Left ventricle myocardium inferior (tissue), 1 donor: ENCODE measurements at regions not wholly inside any gene's neighbourhood (a gene's known extent, or its start where the extent isn't known, plus 50 kb on each side); places are given as distances from the start of the nearest gene placed in this dataset.
"Not testable (repeated sequence)": the region's sequence is repeated elsewhere in the genome, so short reads cannot be mapped to it uniquely, and the experiment has no call there.

ENCODE experiments used
- DNase-seq: peaks from one replicate; pipeline ENCODE4 v3.0.0-alpha.2; 2020
- H3K27ac ChIP-seq: fragments of 200-600 bp; replicated peaks from 2 replicates; pipeline ENCODE4 v1.8.0; 2021
- H3K27me3 ChIP-seq: fragments of 200-600 bp; 2 replicates; pipeline ENCODE4 v1.8.0; 2021; ENCODE audit warnings: low read depth
- H3K36me3 ChIP-seq: fragments of 200-600 bp; 2 replicates; pipeline ENCODE4 v1.8.0; 2021
- H3K4me1 ChIP-seq: fragments of 200-600 bp; 2 replicates; pipeline ENCODE4 v1.8.0; 2021
- H3K4me3 ChIP-seq: fragments of 200-600 bp; 2 replicates; pipeline ENCODE4 v1.8.0; 2021; ENCODE audit warnings: mild to moderate bottlenecking, moderate library complexity
- H3K9me3 ChIP-seq: fragments of 200-600 bp; replicated peaks from 2 replicates; pipeline ENCODE4 v1.8.0; 2021
- intact Hi-C: fragments of 100-400 bp; cut with micrococcal nuclease; formaldehyde crosslinking; loops from one replicate; pipeline ENCODE4 v1.11.0; 2022
- TF ChIP-seq, protein P1 (sequence below): fragments of 200-600 bp; IDR thresholded peaks from 2 replicates; pipeline ENCODE4 v1.8.0; 2021; ENCODE audit warnings: antibody characterized with exemption, mild to moderate bottlenecking, borderline replicate concordance
- donor health status: DM: no; HTN: yes; CAD: no; lungs with severe emphysema.

GRCh38 chr1:209123601-209124000 lies 459.9 kb upstream of the CAMK1G start:
- DNase-seq = no peak
- H3K27ac ChIP-seq = no peak overlapping the region
- peaks cover 12% of the 10 kb centered on the region for H3K27me3 ChIP-seq
- no peaks in the 10 kb centered on the region for H3K9me3 ChIP-seq
- TF ChIP-seq, protein P1, sequence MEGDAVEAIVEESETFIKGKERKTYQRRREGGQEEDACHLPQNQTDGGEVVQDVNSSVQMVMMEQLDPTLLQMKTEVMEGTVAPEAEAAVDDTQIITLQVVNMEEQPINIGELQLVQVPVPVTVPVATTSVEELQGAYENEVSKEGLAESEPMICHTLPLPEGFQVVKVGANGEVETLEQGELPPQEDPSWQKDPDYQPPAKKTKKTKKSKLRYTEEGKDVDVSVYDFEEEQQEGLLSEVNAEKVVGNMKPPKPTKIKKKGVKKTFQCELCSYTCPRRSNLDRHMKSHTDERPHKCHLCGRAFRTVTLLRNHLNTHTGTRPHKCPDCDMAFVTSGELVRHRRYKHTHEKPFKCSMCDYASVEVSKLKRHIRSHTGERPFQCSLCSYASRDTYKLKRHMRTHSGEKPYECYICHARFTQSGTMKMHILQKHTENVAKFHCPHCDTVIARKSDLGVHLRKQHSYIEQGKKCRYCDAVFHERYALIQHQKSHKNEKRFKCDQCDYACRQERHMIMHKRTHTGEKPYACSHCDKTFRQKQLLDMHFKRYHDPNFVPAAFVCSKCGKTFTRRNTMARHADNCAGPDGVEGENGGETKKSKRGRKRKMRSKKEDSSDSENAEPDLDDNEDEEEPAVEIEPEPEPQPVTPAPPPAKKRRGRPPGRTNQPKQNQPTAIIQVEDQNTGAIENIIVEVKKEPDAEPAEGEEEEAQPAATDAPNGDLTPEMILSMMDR = no peak
- no peaks in the 10 kb centered on the region for H3K36me3 ChIP-seq
- no peak overlapping the region for H3K4me3 ChIP-seq
- H3K4me1 ChIP-seq = no peaks in the 10 kb centered on the region
- intact Hi-C loops = no loop called here

GRCh38 chr1:209129091-209129490 lies 454.4 kb upstream of the CAMK1G start:
- H3K36me3 ChIP-seq, H3K4me3 ChIP-seq, intact Hi-C loops, H3K27ac ChIP-seq, DNase-seq, H3K9me3 ChIP-seq, H3K4me1 ChIP-seq, H3K27me3 ChIP-seq: not testable (repeated sequence)

DNA sequence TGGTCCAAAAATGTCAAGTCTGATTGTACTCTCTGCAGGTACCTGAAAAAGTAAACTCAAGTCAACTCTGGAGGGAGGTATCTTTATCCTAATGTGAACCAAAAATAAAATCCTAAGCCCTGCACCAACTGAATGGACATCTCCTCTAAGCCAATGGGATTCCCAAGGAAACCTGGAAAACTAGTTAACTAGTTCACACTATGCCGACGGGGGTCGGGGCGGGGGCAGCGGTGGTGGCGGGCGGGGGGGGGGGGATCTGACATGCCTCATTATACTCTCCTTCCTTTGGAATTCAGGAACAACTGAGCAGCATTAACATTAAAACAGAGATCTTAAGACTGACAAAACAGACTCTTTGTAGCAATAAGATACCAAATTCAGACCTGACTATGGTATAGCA lies 452.6 kb upstream of the CAMK1G start:
- intact Hi-C loops = no loop called here
- peaks cover 7% of the 10 kb centered on the region for H3K9me3 ChIP-seq
- no peak overlapping the region for H3K4me3 ChIP-seq
- H3K27me3 ChIP-seq = no peaks in the 10 kb centered on the region
- H3K36me3 ChIP-seq = no peaks in the 10 kb centered on the region
- no peak for DNase-seq
- H3K4me1 ChIP-seq = no peaks in the 10 kb centered on the region
- no peak overlapping the region for H3K27ac ChIP-seq
- TF ChIP-seq, protein P1 = no peak

GRCh38 chr1:209132736-209133467 lies 450.6 kb upstream of the CAMK1G start:
- TF ChIP-seq, protein P1 = no peak
- H3K36me3 ChIP-seq = no peaks in the 10 kb centered on the region
- no peak overlapping the region for H3K4me3 ChIP-seq

DNA sequence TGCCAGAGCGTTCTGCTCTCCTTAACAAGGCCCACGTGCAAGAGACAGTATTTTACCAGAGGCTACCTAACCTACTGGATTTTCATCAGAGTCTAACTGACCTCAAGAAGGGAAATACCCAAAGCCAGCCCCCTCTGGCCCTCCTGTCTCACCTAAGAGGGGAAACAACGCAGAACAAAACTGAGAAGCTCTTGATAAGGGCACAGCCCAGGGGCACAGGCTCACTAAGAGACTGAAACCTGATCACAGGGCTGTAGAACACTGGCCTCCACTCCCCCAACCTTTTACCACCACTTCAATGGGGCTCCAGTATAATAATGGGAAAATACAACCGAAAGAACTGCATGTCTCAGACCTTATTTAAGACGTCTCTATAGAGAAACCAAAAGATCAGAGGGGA lies 449.5 kb upstream of the CAMK1G start:
- Histone ChIP-seq H3K4me1 (no peaks in the 10 kb centered on the region), H3K9me3 (peaks cover 7% of the 10 kb centered on the region), H3K27me3 (no peaks in the 10 kb centered on the region), H3K36me3 (no peaks in the 10 kb centered on the region), H3K27ac (no peak overlapping the region), H3K4me3 (no peak overlapping the region)
- TF ChIP-seq, protein P1 = no peak
- DNase-seq = no peak
- intact Hi-C loops = no loop called here

More at GRCh38 chr1:209132736-209133467, 450.6 kb upstream of the CAMK1G start:
- H3K27ac ChIP-seq = no peak overlapping the region
- no peaks in the 10 kb centered on the region for H3K27me3 ChIP-seq
- H3K4me1 ChIP-seq = no peaks in the 10 kb centered on the region
- intact Hi-C loops = no loop called here
- no peak for DNase-seq
- peaks cover 7% of the 10 kb centered on the region for H3K9me3 ChIP-seq

DNA sequence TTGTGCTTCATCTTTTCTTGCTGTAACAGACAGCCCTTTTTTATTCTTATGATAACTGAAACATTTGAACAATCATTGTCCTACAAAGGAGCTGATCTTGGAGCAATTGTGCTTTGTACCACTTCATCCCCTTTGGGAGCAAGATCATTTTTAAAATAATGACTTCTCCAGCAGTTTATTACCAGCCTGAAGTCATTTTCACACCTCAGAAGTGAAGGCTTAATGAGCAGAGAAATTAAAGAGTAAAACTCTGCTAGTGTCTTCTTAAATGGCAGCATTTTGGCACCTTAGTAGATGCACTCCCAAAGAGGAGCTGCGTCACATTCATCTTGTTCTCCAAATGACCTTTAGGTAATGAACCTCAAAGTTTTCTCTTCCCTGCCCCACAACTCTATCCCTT lies 439.6 kb upstream of the CAMK1G start:
- TF ChIP-seq, protein P1 = no peak

More for the DNA sequence above, 439.6 kb upstream of the CAMK1G start:
- Histone ChIP-seq H3K27me3 (no peaks in the 10 kb centered on the region), H3K27ac (no peak overlapping the region), H3K4me3 (no peak overlapping the region), H3K4me1 (no peaks in the 10 kb centered on the region), H3K36me3 (no peaks in the 10 kb centered on the region), H3K9me3 (peaks cover 7% of the 10 kb centered on the region)
- DNase-seq = no peak
- intact Hi-C loops = no loop called here
